H1 (cell line): ENCODE measurements at regions not wholly inside any gene's neighbourhood (a gene's known extent, or its start where the extent isn't known, plus 50 kb on each side); places are given as distances from the start of the nearest gene placed in this dataset.

Experiments
- POLR2A ChIP-seq, 2 experiments: IDR thresholded peaks; 1 replicate in 1 of 2; 2 replicates in 1 of 2; pipeline ENCODE4 v1.6.1; 2011; ENCODE audit warnings: low read depth in 2 of 2, low read length in 2 of 2, mild to moderate bottlenecking in 2 of 2; ENCODE audit errors: control extremely low read depth in 1 of 2
- POU5F1 ChIP-seq: IDR thresholded peaks from 2 replicates; pipeline ENCODE4 v1.6.1; 2011; ENCODE audit warnings: low read depth, mild to moderate bottlenecking, low read length, moderate library complexity
- SIN3A ChIP-seq, 2 experiments: IDR thresholded peaks in 1 of 2; conservative IDR thresholded peaks in 1 of 2; 2 replicates each; pipeline ENCODE4 v1.6.1; 2011 to 2012; ENCODE audit warnings: low read length in 2 of 2, improper control_type of control experiment in 1 of 2, low read depth in 1 of 2, mild to moderate bottlenecking in 1 of 2
- SP1 ChIP-seq: IDR thresholded peaks from 2 replicates; pipeline ENCODE4 v1.6.1; 2011; ENCODE audit warnings: low read depth, low read length

- TF ChIP-seq SP1 (no peak), POLR2A (IDR thresholded peaks at IDR 0.05; ENCODE audit: control extremely low read depth in 1 of 2, low read depth in 2 of 2, low read length in 2 of 2) (no peak), POU5F1 (no peak), SIN3A (conservative IDR thresholded peaks at IDR 0.05 in 1 of 2, IDR thresholded peaks at IDR 0.05 in 1 of 2; ENCODE audit: low read depth in 1 of 2, low read length in 2 of 2) (no peak)
Measured at GRCh38 chr17:77028900-77029299, 111.9 kb upstream of the SEC14L1 start.
